ENCODE measurements at regions not wholly inside any gene's neighbourhood (a gene's known extent, or its start where the extent isn't known, plus 50 kb on each side); places are given as distances from the start of the nearest gene placed in this dataset.
"Not testable (repeated sequence)": the region's sequence is repeated elsewhere in the genome, so short reads cannot be mapped to it uniquely, and the experiment has no call there.

DNA sequence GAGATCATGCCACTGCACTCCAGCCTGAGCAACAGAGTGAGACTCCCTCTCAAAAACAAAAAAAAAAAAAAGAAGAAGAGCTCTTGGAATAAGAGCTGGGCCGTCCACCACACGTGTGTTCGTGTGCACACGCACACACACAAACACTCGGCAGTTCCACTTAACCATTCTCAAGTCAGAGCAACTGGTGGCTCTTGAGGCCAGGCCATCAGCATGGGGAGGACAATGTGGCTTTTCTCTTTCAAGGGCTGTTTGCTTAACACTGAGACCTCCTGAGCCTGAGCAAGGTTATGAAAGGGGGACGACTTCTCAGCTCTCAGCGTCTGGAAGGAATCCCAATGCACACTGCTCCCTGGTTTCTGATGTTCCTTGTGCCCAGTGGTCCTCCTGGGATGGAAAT lies 444.9 kb downstream of the SOX9 start:
- no peak for DNase-seq

DNA sequence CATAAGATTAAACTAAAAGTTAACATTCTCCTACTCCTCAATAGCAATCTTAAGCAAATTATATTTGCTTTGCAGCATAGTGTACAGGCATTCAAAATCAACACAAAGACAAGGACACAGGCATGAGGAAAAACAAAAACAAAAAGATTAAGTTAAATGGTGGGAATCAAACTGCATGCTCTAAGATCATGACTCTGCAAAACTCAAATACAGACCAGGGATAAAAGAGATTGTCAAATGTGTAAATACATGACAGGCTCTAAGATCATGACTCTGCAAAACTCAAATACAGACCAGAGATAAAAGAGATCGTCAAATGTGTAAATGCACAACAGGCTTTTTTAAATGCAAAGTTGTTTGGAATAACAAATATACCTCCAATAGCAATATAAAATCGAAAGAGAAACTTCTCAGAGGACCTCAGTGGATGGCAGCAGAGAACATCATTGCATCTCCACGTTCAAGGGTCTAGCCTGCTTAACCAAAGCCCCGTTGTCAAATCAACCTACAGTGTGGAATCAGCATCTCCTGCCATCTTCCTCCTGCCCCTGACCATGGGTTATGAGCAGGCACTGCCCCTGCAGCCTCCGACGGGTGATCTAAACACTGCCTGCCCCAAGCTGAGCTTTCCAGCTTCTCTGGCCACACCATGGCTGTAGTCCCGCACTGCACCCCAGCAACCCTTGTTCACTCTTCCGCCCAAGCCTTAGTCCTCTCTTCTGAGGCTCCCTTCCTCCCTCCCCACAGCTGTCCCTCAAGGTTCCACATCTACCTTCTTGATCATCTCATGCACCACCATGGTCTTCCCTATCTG lies 446.1 kb downstream of the SOX9 start:
- DNase-seq = no peak

DNA sequence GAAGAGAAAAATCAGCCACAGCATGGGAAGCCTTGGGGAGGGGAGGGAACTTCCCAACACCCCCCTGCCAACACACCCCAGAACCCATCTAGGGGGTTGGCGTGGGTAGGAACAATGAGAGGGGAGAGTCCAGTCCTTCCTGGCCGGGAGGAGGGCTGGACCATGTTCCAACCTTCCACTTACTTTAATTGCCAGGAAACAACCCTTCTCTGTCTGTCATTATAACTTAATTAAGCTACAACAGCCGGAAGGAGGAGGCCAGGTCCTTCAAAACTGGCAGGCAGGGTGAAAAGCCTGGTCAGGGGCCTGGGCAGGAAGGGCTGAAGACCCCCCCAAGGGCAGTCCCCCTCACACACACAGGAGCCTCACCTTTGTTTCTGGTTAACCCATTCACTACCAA lies 447.0 kb downstream of the SOX9 start:
- DNase-seq = no peak

DNA sequence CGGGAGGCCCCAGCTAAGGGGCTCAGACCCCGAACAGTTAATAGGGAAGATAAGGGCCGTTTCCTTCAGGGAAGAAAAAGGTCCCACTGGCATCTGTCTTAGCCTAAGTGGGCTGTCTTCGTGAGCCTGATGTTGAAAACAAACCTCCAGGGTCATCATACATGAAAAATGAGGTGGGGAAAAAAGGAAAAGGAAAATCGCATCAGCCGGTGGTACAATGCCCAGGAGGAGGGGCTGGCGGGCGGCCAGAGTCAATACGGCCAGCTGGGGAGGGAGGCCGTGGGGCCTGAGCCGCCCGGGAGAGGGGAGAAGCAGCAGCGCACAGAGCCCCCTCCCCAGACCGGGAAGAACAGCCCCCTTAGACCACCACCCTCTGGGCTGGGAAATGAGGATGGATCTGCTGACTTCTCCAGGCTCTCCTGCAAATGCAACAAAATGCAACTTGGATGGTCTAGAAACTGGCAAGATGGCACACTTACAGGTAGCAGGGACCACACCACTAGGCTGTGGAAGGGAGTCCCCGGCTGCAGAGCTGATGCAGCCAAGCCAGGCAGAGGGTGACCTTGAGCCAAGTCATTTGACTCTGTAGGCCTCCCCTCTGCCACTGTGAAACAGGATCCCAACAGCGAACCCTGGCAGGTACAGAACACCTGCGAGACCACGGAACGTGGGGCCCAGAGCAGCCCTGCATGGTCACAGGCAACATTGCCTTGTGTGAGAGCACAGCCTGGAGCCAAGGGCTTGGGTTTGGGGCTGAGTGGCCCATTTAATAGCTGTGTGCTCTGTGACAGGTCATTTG lies 448.5 kb downstream of the SOX9 start:
- no peak for DNase-seq

GRCh38 chr17:72571813-72572396 lies 451.1 kb downstream of the SOX9 start:
- no peak for DNase-seq

DNA sequence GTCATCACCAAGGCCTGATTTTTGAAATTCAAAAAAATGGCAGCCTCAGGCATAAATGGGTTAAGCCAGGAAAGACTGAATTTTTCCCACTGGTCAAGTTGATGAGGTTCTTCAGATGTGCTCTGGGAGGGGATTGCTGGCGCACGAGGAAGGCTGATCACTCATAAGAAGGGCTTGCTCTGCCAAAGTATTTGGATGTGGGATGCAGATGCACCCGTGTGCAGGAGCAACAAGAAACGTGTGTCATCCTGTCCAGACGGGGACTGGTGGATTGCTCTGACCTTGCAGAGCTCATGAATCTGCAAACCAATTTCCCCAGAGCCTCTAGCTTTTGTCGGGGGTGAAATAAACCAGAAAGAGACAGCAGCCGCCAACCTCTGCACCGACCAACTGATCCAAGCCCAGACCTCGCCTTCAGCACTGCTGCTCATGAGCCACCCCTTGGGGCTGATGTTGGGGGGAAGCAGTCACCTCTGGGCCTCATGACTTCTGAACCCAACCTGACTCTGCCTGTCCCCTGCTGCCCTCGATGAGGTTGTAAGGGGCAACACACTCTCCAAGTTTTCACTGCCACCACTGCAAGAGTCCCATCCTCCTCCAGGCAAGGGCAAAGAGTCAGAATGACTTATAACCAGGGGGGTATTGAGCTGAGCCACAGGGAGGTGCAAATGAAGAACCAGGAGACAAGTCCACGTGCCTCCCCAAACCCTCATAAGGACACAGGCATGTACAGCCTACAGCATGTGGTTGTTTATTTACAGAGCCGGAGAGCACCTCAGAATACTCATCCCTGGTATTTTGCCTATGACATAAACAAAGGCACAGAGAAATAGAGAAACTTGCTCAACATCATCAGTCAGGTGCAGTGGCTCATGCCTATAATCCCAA lies 452.0 kb downstream of the SOX9 start:
- no peak for DNase-seq

DNA sequence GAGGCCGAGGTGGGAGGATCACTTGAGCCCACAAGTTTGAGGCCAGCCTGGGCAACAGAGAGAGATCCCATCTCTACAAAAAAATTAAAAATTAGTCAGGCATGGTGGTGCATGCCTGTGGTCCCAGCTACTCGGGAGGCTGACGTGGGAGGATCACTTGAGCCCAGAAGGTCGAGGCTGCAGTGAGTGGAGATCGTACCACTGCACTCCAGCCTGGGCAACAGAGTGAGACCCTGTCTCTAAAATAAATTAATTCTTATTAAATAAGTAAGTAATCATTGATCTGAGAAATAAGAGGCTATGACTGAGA lies 452.6 kb downstream of the SOX9 start:
- DNase-seq = not testable (repeated sequence)

DNA sequence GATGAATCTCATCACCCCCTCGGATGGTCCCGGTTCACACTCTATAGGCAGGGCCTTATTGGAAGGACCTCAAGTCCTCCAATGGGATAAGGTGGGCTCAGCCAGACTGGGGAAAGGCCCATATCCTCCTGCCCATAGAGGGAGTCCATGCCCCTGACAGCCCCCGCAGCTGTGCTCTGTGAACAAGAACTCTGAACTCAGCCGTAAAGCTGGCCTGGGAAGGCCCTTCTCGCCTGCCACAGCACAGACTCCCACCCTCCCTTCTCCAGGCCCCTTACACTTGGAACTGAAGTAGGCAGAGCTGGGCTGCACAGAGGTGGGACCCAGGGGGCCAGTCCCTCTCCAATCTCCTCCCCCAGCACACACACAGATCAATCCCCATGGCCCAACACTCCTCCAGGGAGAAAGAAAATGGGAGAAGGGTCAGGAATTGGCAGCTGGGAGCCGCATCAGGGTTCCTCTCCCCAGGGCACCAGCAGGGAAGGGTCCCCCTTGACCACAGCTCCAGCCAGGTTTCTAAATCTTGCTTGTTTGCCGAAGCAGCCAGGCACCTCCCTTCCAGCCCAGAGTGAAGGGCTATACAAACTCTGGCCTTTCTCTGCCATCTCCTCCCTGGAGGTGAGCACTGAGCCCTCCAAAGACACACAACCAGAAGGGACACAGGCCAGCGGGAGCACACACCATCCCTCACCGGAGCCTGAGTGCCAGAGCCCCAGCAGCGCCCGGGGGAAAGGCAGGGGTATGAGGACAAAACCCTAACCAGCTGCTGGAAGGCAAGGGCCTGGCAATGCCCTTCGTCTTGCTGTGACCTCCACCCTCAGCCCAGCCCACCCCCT lies 454.1 kb downstream of the SOX9 start:
- no peak for DNase-seq

GRCh38 chr17:72575542-72576233 lies 454.9 kb downstream of the SOX9 start:
- no peak for DNase-seq

DNA sequence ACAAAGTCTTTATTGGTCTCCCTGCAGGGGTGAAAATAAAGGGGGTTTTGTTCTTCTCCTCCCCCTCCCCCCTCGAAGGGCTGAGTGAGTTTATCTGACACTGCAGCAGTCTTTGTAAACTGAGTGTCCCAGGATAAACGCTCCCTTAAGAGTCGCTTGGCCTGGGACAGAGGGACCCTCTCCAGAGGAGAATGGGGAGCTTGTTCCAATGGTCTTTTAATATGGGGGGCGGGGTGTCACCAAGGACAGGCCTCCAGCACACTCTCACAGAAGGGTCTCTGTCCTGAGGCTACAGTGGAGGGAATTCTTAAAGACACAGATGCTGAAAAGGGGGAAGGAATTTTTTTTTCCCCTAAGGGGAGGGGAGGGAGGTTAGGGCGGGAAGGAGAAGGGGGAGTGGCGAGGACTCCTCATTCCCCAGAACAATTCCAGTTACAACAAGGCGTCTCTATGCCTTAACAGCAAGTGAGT lies 455.5 kb downstream of the SOX9 start:
- no peak for DNase-seq

DNA sequence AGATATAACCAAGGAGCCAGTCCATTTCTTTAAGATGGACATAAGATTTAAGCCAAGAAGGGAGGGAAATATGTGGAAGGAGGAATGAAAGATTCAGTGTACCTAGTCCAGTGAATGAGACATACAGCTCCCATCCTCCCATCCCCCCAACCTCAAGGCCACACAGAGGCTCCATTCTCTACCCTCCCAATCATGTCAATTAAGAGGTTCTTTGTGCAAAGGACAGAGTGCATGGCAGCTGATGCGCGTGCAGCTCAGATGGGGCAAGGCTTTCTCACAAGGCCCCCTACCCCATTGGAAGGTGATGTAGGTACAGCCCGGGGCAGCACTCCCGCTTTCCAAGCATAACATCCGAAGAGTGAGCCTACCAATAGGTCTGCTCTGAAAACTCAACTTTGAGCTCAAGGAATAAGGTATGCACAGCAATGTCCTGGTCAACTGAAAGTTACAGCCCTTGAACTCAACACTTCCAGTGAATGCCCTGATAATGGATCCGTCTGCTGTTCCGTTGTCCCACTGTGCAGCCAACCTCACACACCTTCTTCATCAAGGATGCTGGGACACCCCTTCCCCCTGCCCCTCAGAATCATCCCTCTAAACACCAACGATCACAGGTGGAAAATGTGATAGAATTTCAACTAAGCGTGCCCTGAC lies 458.1 kb downstream of the SOX9 start:
- no peak for DNase-seq

DNA sequence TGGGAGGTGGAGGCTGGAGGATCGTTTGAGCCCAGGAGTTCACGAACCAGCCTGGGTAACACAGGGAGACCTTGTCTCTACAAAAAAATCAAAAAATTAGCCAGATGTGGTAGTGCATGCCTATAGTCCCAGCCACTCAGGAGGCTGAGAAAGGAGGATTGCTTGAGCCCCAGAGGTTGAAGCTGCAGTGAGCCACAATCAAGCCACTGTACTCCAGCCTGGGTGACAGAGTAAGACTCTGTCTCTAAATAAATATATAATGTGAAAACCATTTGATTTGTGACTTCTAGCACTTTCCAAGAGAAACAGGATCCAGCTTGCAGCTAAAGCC lies 459.1 kb downstream of the SOX9 start:
- no peak for DNase-seq

DNA sequence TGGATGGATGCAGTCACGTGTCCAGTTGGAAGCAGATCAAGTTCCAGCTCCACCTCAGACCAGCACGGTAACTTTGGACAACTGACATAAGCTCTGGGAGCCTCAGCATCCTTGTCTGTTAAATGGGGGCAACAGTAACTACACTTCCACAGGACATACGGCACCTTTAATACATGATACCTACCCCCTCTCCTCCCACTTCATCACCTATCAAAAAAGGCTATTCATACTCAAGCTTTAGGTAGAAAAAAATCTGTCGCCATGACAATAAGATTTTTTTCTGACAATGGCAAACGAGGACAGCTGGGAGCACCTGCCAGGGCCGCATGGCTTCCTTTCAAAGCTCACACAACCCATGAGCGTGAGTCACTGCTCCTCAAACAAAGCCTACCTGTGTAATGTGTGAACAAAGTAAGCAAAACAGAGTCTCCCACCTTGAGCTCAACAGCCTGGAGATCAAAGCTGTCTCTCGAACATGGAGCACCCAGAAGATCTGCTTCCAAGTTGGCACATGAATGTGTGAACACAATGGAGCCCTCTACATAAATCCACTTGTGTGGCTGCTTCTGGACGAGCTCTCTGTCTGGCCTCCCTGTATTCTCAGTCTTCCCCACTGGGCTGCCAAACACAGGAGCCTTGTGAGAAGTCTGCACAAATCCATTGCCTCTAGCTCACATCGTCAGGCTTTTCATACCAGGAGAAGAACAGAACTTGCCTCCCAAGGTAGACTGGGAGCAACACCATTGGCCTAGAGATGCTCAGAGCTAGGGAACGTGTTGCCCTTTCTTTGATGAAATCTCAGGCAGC lies 459.7 kb downstream of the SOX9 start:
- no peak for DNase-seq

DNA sequence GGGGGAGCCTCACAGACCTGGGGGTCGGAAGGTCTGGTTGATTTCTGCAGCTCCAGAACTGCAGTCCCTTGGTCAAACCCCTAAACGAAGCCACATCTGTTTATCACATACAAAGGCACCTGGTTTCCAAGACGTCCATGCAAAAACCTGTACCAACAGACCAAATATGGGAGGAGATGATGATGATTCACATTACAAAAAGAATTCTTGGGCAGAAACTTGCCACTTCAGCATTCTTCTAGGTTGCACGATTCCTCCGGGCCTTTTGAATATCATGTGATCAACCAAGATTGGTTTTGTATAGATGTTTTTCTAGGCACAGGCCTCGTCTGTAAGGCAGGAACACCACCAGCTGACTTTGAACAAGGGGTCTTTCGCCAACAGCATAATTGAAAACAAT lies 466.3 kb downstream of the SOX9 start:
- no peak for DNase-seq

GRCh38 chr17:72587773-72588511 lies 467.1 kb downstream of the SOX9 start:
- DNase-seq = no peak

- no peak for DNase-seq
These were observed 467.7 kb downstream of the SOX9 start for GRCh38 chr17:72588561-72588960.

GRCh38 chr17:72588961-72589360 lies 468.1 kb downstream of the SOX9 start:
- DNase-seq = no peak

DNA sequence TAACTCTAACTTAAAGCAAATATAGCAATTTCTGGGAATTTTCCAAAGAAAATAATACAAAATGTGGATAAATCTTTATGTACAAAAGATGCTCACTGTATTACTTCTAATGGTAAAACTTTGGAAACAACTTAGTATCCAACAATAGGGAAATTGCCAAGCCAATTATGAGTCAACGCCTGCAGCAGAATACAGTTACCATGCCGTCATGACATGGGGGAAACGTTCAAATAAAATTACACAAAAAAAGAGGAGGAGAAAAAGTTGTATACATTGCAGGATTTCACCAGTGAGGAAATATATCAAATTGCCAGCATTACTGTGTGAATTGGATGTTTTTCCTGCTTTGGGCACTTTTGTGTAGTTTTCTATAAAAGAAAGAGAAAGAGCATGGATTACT lies 469.6 kb downstream of the SOX9 start:
- DNase-seq = no peak

DNA sequence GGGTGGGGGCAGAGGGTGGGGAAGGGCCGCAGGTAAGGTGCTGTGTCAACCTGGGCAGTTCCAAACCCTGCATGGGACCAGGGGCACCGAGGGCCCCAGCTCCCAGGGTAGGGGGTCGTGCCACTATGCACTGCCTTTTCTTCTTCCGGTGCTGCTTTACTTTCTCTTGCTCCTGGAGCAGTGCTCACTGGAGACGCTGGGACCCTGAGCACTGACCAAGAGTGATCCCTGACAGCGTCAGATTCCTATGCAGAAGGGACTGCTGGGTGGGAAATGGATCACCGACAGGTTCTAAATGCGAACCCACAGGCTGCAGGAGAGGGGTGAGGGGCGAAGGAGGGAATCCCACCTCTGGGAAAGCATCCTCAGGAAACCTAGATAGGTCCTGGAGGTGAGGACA lies 470.1 kb downstream of the SOX9 start:
- no peak for DNase-seq
